Smooth muscle cell (in vitro differentiated cells): ENCODE measurements at regions not wholly inside any gene's neighbourhood (a gene's known extent, or its start where the extent isn't known, plus 50 kb on each side); places are given as distances from the start of the nearest gene placed in this dataset.

Experiments
- DNase-seq: peaks from one replicate; lab custom pipeline; 2025; ENCODE audit not compliant: unreplicated experiment; lab: John Stamatoyannopoulos, UW
- H2AFZ ChIP-seq: fragments of 200-600 bp; sonication (generic); 2 replicates; pipeline ENCODE4 v1.6.0; 2016; ENCODE audit warnings: antibody characterized with exemption, low read depth, mild to moderate bottlenecking
- H3F3A ChIP-seq: fragments of 200-600 bp; sonication (generic); 2 replicates; pipeline ENCODE4 v1.6.0; 2017; ENCODE audit warnings: antibody characterized with exemption, low read depth
- H3K27ac ChIP-seq: fragments of 200-600 bp; sonication (generic); 2 replicates; pipeline ENCODE4 v1.5.1; 2016; ENCODE audit warnings: low read depth, mild to moderate bottlenecking
- H3K27me3 ChIP-seq: fragments of 200-600 bp; sonication (generic); 2 replicates; pipeline ENCODE4 v1.6.1; 2016; ENCODE audit warnings: low read depth, mild to moderate bottlenecking
- H3K36me3 ChIP-seq: fragments of 200-600 bp; sonication (generic); 2 replicates; pipeline ENCODE4 v1.5.1; 2016; ENCODE audit warnings: low read depth
- H3K4me1 ChIP-seq: fragments of 200-600 bp; sonication (generic); 2 replicates; pipeline ENCODE4 v1.5.1; 2016; ENCODE audit warnings: low read depth
- H3K4me2 ChIP-seq: fragments of 200-600 bp; sonication (generic); 2 replicates; pipeline ENCODE4 v1.6.0; 2016; ENCODE audit warnings: mild to moderate bottlenecking
- H3K4me3 ChIP-seq: fragments of 200-600 bp; sonication (generic); 2 replicates; pipeline ENCODE4 v1.5.1; 2016; ENCODE audit warnings: mild to moderate bottlenecking
- H3K79me2 ChIP-seq: fragments of 200-600 bp; sonication (generic); 2 replicates; pipeline ENCODE4 v1.6.0; 2016; ENCODE audit warnings: low read depth, mild to moderate bottlenecking
- H3K9ac ChIP-seq: fragments of 200-600 bp; sonication (generic); 2 replicates; pipeline ENCODE4 v1.6.0; 2016; ENCODE audit warnings: low read depth
- H3K9me3 ChIP-seq: fragments of 200-600 bp; sonication (generic); replicated peaks from 2 replicates; pipeline ENCODE4 v1.5.1; 2016; ENCODE audit warnings: low read depth
- H4K20me1 ChIP-seq: fragments of 200-600 bp; sonication (generic); 2 replicates; pipeline ENCODE4 v1.6.0; 2016; ENCODE audit warnings: low read depth
- WGBS: methylation state at CpG from one replicate; pipeline ENCODE4 v1.1.7; 2016; ENCODE audit warnings: low lambda C conversion rate; 5-methylcytosine and 5-hydroxymethylcytosine counted together
- TF ChIP-seq, protein P1 (sequence below): fragments of 200-600 bp; sonication (generic); IDR thresholded peaks from 2 replicates; pipeline ENCODE4 v1.5.1; 2017; ENCODE audit warnings: borderline replicate concordance, mild to moderate bottlenecking, antibody characterized with exemption; ENCODE audit not compliant: insufficient read depth, poor library complexity, severe bottlenecking

DNA sequence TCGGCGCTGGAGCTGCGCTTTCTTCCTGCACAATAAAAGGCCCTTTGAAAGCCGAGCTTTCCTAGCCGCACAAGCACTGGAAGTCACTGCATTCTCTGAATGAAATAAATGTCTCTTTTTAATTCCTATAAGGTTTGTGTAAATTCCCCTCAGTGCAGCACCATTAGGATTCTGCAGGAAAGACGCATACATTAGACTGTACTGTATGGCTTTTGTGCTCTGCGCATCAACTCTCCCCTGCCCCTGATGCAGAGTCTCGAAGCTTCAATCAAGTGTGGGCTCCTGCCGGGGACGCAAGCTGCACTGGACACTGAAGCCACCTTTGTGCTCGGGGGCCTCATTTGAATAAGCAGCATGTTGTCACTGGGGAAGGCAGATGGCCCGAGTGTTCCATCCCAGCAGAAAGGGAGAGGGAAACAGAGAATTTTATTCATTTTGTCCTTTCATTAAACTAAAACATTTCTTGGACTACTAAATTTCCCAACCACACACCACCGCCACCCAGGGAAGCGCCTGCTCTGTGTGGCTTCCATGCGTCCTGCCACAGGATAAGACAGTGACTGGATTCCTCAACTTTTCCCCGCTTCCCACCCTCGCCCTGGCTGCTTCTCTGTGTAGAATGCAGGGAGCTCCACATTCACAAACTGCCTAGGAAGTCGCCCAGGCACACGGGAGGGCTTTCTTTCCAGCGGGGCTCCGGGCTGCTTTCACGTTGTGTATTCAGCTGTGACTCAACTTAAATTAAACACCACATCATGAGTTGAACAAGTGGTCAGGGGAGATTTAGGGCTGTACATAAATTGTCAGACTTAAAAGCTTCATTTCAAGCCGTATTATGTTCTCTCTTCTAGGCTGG, 635.4 kb downstream of the IRX1 start:
- Histone ChIP-seq H3K79me2 (no peaks in the 10 kb centered on the region), H3K36me3 (no peaks in the 10 kb centered on the region), H3K9me3 (no peaks in the 10 kb centered on the region), H3F3A (no peaks in the 10 kb centered on the region), H3K27ac (no peak overlapping the region), H3K27me3 (no peaks in the 10 kb centered on the region), H2AFZ (no peak overlapping the region), H3K4me1 (peaks cover 20% of the 10 kb centered on the region), H4K20me1 (no peaks in the 10 kb centered on the region), H3K9ac (no peak overlapping the region), H3K4me3 (no peak overlapping the region), H3K4me2 (no peak overlapping the region)
- no peak for DNase-seq
- TF ChIP-seq, protein P1, sequence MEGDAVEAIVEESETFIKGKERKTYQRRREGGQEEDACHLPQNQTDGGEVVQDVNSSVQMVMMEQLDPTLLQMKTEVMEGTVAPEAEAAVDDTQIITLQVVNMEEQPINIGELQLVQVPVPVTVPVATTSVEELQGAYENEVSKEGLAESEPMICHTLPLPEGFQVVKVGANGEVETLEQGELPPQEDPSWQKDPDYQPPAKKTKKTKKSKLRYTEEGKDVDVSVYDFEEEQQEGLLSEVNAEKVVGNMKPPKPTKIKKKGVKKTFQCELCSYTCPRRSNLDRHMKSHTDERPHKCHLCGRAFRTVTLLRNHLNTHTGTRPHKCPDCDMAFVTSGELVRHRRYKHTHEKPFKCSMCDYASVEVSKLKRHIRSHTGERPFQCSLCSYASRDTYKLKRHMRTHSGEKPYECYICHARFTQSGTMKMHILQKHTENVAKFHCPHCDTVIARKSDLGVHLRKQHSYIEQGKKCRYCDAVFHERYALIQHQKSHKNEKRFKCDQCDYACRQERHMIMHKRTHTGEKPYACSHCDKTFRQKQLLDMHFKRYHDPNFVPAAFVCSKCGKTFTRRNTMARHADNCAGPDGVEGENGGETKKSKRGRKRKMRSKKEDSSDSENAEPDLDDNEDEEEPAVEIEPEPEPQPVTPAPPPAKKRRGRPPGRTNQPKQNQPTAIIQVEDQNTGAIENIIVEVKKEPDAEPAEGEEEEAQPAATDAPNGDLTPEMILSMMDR, result no peak
- 75% methylated on average over 23 of the region's 23 CpGs for WGBS

DNA sequence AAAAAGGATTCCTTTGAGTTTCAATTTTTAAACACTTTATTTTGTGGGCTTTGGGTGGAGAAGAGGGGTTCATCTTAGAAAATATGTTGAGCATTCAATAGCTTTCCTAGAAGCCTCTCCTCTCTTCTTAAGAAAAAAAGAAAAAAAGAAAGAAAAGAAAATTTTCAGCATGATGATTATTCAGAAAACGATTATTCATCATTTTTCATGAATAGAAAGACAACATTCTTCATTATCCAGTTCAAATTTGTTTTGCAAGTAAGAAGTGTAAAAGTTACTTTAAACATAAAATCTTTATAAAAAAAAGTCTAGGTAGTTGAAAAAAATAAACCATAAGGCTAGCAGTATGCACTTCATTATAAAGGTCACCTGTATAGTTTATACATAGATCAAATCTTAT, 636.5 kb downstream of the IRX1 start:
- Histone ChIP-seq H3K27ac (no peak overlapping the region), H3K9me3 (no peaks in the 10 kb centered on the region), H4K20me1 (no peaks in the 10 kb centered on the region), H3K4me3 (no peak overlapping the region), H2AFZ (no peak overlapping the region), H3K4me2 (no peak overlapping the region), H3K9ac (no peak overlapping the region), H3K79me2 (no peaks in the 10 kb centered on the region), H3K27me3 (no peaks in the 10 kb centered on the region), H3K36me3 (no peaks in the 10 kb centered on the region), H3F3A (no peaks in the 10 kb centered on the region), H3K4me1 (peaks cover 20% of the 10 kb centered on the region)
- DNase-seq, result no peak
- TF ChIP-seq, protein P1, result no peak
- 69% methylated on average over 1 of the region's 1 CpG for WGBS

DNA sequence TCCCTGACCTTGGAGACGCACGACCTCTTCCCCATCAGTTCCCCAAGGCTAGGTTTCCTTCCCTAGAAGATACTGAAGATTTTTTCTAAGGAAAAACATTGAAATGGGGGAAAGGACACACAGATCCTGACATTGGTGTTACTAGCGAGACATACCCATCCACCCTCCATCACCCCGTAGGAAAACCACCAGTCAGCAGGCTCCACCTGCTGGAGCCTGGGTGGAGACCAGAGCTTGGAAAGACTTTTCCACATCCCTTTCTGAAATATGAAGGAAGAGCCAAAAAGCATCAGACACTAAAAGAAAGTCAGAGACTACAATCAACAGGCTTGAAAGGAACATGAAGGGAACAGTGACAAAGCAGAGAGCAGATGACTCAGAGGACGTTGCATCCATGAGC, 638.0 kb downstream of the IRX1 start:
- no peaks in the 10 kb centered on the region for H3F3A ChIP-seq
- no peaks in the 10 kb centered on the region for H3K9me3 ChIP-seq
- H2AFZ ChIP-seq, result no peak overlapping the region
- no peak overlapping the region for H3K9ac ChIP-seq
- H3K79me2 ChIP-seq, result no peaks in the 10 kb centered on the region
- no peak overlapping the region for H3K4me2 ChIP-seq
- peaks cover 20% of the 10 kb centered on the region for H3K4me1 ChIP-seq
- H3K4me3 ChIP-seq, result no peak overlapping the region
- H3K36me3 ChIP-seq, result no peaks in the 10 kb centered on the region
- no peaks in the 10 kb centered on the region for H4K20me1 ChIP-seq
- no peaks in the 10 kb centered on the region for H3K27me3 ChIP-seq
- TF ChIP-seq, protein P1, result no peak
- DNase-seq, result no peak
- WGBS, result 85% methylated on average over 5 of the region's 5 CpGs
- no peak overlapping the region for H3K27ac ChIP-seq
